Left ventricle myocardium inferior (tissue), 1 donor: ENCODE measurements at regions not wholly inside any gene's neighbourhood (a gene's known extent, or its start where the extent isn't known, plus 50 kb on each side); places are given as distances from the start of the nearest gene placed in this dataset.

Source experiments
- DNase-seq: peaks from one replicate; pipeline ENCODE4 v3.0.0-alpha.2; 2020
- H3K27ac ChIP-seq: fragments of 200-600 bp; replicated peaks from 2 replicates; pipeline ENCODE4 v1.8.0; 2021
- H3K27me3 ChIP-seq: fragments of 200-600 bp; 2 replicates; pipeline ENCODE4 v1.8.0; 2021; ENCODE audit warnings: low read depth
- H3K36me3 ChIP-seq: fragments of 200-600 bp; 2 replicates; pipeline ENCODE4 v1.8.0; 2021
- H3K4me1 ChIP-seq: fragments of 200-600 bp; 2 replicates; pipeline ENCODE4 v1.8.0; 2021
- H3K4me3 ChIP-seq: fragments of 200-600 bp; 2 replicates; pipeline ENCODE4 v1.8.0; 2021; ENCODE audit warnings: mild to moderate bottlenecking, moderate library complexity
- H3K9me3 ChIP-seq: fragments of 200-600 bp; replicated peaks from 2 replicates; pipeline ENCODE4 v1.8.0; 2021
- CTCF ChIP-seq: fragments of 200-600 bp; IDR thresholded peaks from 2 replicates; pipeline ENCODE4 v1.8.0; 2021; ENCODE audit warnings: antibody characterized with exemption, mild to moderate bottlenecking, borderline replicate concordance
- intact Hi-C: fragments of 100-400 bp; cut with micrococcal nuclease; formaldehyde crosslinking; loops from one replicate; pipeline ENCODE4 v1.11.0; 2022
- donor health status: DM: no; HTN: yes; CAD: no; lungs with severe emphysema.

DNA sequence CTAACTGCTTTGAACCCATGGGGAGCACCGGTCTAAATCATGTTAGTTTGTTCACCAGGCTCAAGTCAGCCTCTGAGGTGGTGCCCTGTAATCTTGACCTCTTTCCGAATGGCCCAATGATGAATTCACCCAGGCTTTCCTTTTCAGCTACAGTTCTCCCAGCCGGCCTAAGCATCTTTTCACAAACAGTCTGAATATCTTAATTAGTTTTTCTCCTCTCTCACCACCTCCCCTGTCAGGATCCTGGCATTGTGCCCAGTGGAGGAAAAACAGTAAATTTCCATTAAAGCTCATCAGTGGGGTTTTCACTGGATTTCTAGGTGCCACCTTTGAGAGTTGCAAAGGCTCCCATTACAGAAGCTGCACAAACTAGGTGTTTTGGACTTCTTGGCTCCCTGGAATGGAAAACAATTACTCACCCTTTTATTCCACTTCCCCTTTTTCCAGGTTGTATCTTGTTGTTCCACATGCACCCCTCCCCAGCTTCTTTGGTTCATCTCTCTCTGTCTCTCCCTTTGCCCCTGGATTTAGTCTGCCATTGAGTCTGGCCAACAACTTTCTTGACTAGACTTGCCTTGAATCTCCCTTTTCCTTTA lies 69.4 kb upstream of the ADAMTSL1 start:
- intact Hi-C loops, result no loop called here
- H3K9me3 ChIP-seq, result no peaks in the 10 kb centered on the region
- no peaks in the 10 kb centered on the region for H3K27me3 ChIP-seq
- DNase-seq, result no peak
- H3K36me3 ChIP-seq, result no peaks in the 10 kb centered on the region
- H3K4me1 ChIP-seq, result no peaks in the 10 kb centered on the region
- H3K4me3 ChIP-seq, result no peak overlapping the region
- H3K27ac ChIP-seq, result no peak overlapping the region
- TF ChIP-seq CTCF, result no peak

GRCh38 chr9:18405240-18405639 lies 68.7 kb upstream of the ADAMTSL1 start:
- no peak overlapping the region for H3K27ac ChIP-seq
- H3K27me3 ChIP-seq, result no peaks in the 10 kb centered on the region
- no peaks in the 10 kb centered on the region for H3K4me1 ChIP-seq
- TF ChIP-seq CTCF, result no peak
- no peak overlapping the region for H3K4me3 ChIP-seq
- no peaks in the 10 kb centered on the region for H3K9me3 ChIP-seq
- no peaks in the 10 kb centered on the region for H3K36me3 ChIP-seq
- DNase-seq, result no peak
- intact Hi-C loops, result no loop called here

GRCh38 chr9:18410983-18411382 lies 63.0 kb upstream of the ADAMTSL1 start:
- no peak for DNase-seq
- Histone ChIP-seq H3K4me3 (no peak overlapping the region), H3K27me3 (no peaks in the 10 kb centered on the region), H3K36me3 (no peaks in the 10 kb centered on the region), H3K9me3 (no peaks in the 10 kb centered on the region), H3K27ac (no peak overlapping the region), H3K4me1 (no peaks in the 10 kb centered on the region)
- TF ChIP-seq CTCF, result no peak
- intact Hi-C loops, result no loop called here

DNA sequence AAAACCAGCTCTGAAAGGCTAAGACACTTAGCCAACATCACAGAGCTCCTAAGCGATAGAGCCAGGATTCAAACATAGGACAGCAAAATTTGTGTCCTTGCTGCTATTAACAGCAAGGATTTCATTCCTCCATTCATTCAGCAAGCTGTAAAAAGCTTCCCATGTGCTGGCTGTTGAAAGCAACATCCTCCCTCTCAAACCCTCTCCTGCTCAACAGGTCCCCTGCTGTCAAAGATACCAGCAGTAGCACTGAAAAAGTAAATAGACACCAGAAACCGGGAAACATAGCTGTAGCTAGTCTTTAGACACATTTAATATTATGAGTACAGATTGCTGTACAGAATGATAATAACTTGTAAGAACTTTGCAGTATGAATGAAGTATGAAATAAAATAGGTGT lies 52.6 kb upstream of the ADAMTSL1 start:
- no peak overlapping the region for H3K4me3 ChIP-seq
- no peak for TF ChIP-seq CTCF
- H3K27ac ChIP-seq, result no peak overlapping the region
- H3K36me3 ChIP-seq, result no peaks in the 10 kb centered on the region
- no peaks in the 10 kb centered on the region for H3K27me3 ChIP-seq
- intact Hi-C loops, result no loop called here
- H3K9me3 ChIP-seq, result no peaks in the 10 kb centered on the region
- DNase-seq, result no peak
- peaks cover 10% of the 10 kb centered on the region for H3K4me1 ChIP-seq

GRCh38 chr9:18422296-18423036 lies 51.5 kb upstream of the ADAMTSL1 start:
- Histone ChIP-seq H3K9me3 (no peaks in the 10 kb centered on the region), H3K36me3 (no peaks in the 10 kb centered on the region), H3K4me1 (peaks cover 12% of the 10 kb centered on the region), H3K4me3 (no peak overlapping the region), H3K27ac (no peak overlapping the region), H3K27me3 (no peaks in the 10 kb centered on the region)
- intact Hi-C loops, result no loop called here
- no peak for TF ChIP-seq CTCF
- no peak for DNase-seq
